SK-N-MC (cell line): ENCODE measurements at regions not wholly inside any gene's neighbourhood (a gene's known extent, or its start where the extent isn't known, plus 50 kb on each side); places are given as distances from the start of the nearest gene placed in this dataset.

Experiments used
- DNase-seq: peaks from one replicate; pipeline ENCODE4 v3.0.0-alpha.2; 2011; ENCODE audit warnings: low read depth, low spot score
- H3K27ac ChIP-seq: fragments of 200-600 bp; sonication (generic); 2 replicates; pipeline ENCODE4 v1.5.1; 2016; ENCODE audit warnings: mixed run types
- H3K36me3 ChIP-seq: fragments of 200-600 bp; sonication (generic); 2 replicates; pipeline ENCODE4 v1.6.1; 2017; ENCODE audit warnings: antibody characterized with exemption, low read length, mixed read lengths; ENCODE audit not compliant: insufficient read depth
- H3K4me3 ChIP-seq: fragments of 200-600 bp; sonication (generic); 2 replicates; pipeline ENCODE4 v1.5.1; 2016
- H3K9ac ChIP-seq: fragments of 200-600 bp; sonication (generic); 2 replicates; pipeline ENCODE4 v1.8.0; 2017; ENCODE audit warnings: mixed run types, mixed read lengths; ENCODE audit not compliant: insufficient read length
- H3K9me3 ChIP-seq: fragments of 200-600 bp; sonication (generic); 2 replicates; pipeline ENCODE4 v1.6.1; 2017; ENCODE audit warnings: low read depth, mild to moderate bottlenecking, antibody characterized with exemption, low read length, moderate library complexity, mixed read lengths
- EZH2 ChIP-seq: fragments of 200-600 bp; sonication (generic); IDR thresholded peaks from one replicate; pipeline ENCODE4 v1.6.1; 2017; ENCODE audit warnings: antibody characterized with exemption
- FOXP2 ChIP-seq: optimal IDR thresholded peaks from 2 replicates; pipeline ENCODE3; 2011; ENCODE audit warnings: mild to moderate bottlenecking, moderate library complexity; ENCODE audit not compliant: insufficient read depth; ENCODE audit errors: extremely low read length, control extremely low read depth
- POLR2AphosphoS5 ChIP-seq: IDR thresholded peaks from 2 replicates; pipeline ENCODE4 v1.6.1; 2012; ENCODE audit warnings: mild to moderate bottlenecking, low read depth, low read length, borderline replicate concordance

- Histone ChIP-seq H3K27ac (no peak overlapping the region), H3K9me3 (no peaks in the 10 kb centered on the region), H3K4me3 (no peak overlapping the region), H3K9ac (no peak overlapping the region), H3K36me3 (no peaks in the 10 kb centered on the region)
- TF ChIP-seq POLR2AphosphoS5 (no peak), FOXP2 (no peak), EZH2 (no peak)
- DNase-seq = no peak
These were observed 228.6 kb downstream of the GLRX3 start for GRCh38 chr10:130364631-130365411.

GRCh38 chr10:130368761-130369560 is 232.8 kb downstream of the GLRX3 start:
- Histone ChIP-seq H3K36me3 (no peaks in the 10 kb centered on the region), H3K27ac (no peak overlapping the region), H3K4me3 (no peak overlapping the region), H3K9me3 (no peaks in the 10 kb centered on the region), H3K9ac (no peak overlapping the region)
- no peak for DNase-seq
- TF ChIP-seq EZH2 (no peak), POLR2AphosphoS5 (no peak), FOXP2 (no peak)

- H3K36me3 ChIP-seq = no peaks in the 10 kb centered on the region
- no peak for DNase-seq
- no peaks in the 10 kb centered on the region for H3K9me3 ChIP-seq
- TF ChIP-seq EZH2 = no peak
- TF ChIP-seq FOXP2 = no peak
- TF ChIP-seq POLR2AphosphoS5 = no peak
- H3K27ac ChIP-seq = no peak overlapping the region
- no peak overlapping the region for H3K4me3 ChIP-seq
- H3K9ac ChIP-seq = no peak overlapping the region
These were observed 233.6 kb downstream of the GLRX3 start for GRCh38 chr10:130369645-130370381.

GRCh38 chr10:130370721-130371120 is 234.5 kb downstream of the GLRX3 start:
- no peak overlapping the region for H3K27ac ChIP-seq
- no peak overlapping the region for H3K9ac ChIP-seq
- TF ChIP-seq POLR2AphosphoS5 (no peak), EZH2 (no peak), FOXP2 (no peak)
- H3K36me3 ChIP-seq = no peaks in the 10 kb centered on the region
- H3K4me3 ChIP-seq = no peak overlapping the region
- H3K9me3 ChIP-seq = no peaks in the 10 kb centered on the region
- no peak for DNase-seq

- H3K9ac ChIP-seq = no peak overlapping the region
- TF ChIP-seq EZH2 = no peak
- no peak for TF ChIP-seq FOXP2
- TF ChIP-seq POLR2AphosphoS5 = no peak
- no peaks in the 10 kb centered on the region for H3K36me3 ChIP-seq
- no peaks in the 10 kb centered on the region for H3K9me3 ChIP-seq
- no peak overlapping the region for H3K4me3 ChIP-seq
- no peak for DNase-seq
- H3K27ac ChIP-seq = no peak overlapping the region
These were observed 235.0 kb downstream of the GLRX3 start for GRCh38 chr10:130371156-130371555.

- no peak overlapping the region for H3K4me3 ChIP-seq
- no peaks in the 10 kb centered on the region for H3K9me3 ChIP-seq
- H3K36me3 ChIP-seq = no peaks in the 10 kb centered on the region
- DNase-seq = no peak
- no peak overlapping the region for H3K27ac ChIP-seq
- TF ChIP-seq EZH2 (no peak), POLR2AphosphoS5 (no peak), FOXP2 (no peak)
- no peak overlapping the region for H3K9ac ChIP-seq
These were observed 235.5 kb downstream of the GLRX3 start for GRCh38 chr10:130371666-130372065.

GRCh38 chr10:130372222-130372621 is 236.0 kb downstream of the GLRX3 start:
- no peak for TF ChIP-seq FOXP2
- no peak for TF ChIP-seq POLR2AphosphoS5
- no peak for TF ChIP-seq EZH2
- no peak overlapping the region for H3K27ac ChIP-seq
- no peaks in the 10 kb centered on the region for H3K9me3 ChIP-seq
- no peaks in the 10 kb centered on the region for H3K36me3 ChIP-seq
- no peak for DNase-seq
- no peak overlapping the region for H3K9ac ChIP-seq
- H3K4me3 ChIP-seq = no peak overlapping the region

- no peak for TF ChIP-seq FOXP2
- no peak for TF ChIP-seq POLR2AphosphoS5
- TF ChIP-seq EZH2 = no peak
- no peak for DNase-seq
- no peak overlapping the region for H3K9ac ChIP-seq
- no peaks in the 10 kb centered on the region for H3K36me3 ChIP-seq
- H3K27ac ChIP-seq = no peak overlapping the region
- no peaks in the 10 kb centered on the region for H3K9me3 ChIP-seq
- H3K4me3 ChIP-seq = no peak overlapping the region
These were observed 236.7 kb downstream of the GLRX3 start for GRCh38 chr10:130372866-130373265.
